ENCODE measurements at regions not wholly inside any gene's neighbourhood (a gene's known extent, or its start where the extent isn't known, plus 50 kb on each side); places are given as distances from the start of the nearest gene placed in this dataset.

DNA sequence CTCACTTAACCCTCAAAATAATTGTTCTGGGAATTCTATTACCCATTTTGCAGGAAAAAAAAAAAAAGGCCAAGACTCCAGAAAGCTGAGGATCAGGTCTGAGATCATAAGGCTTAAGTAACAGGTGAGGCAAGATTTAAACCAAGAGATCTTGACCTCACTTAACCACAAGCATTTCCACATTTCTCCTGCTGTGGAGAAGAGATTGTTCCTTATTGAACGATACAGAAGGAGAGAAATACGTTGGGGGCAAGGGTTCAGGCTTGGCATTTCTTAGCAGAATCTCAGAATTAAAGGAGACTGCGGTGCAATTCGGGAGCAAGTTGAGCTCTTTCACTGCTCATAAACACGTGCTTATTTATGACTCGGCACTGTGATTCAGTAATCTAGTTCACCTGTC is 885.3 kb upstream of the TMEM132C start:
- TF ChIP-seq, protein P1, sequence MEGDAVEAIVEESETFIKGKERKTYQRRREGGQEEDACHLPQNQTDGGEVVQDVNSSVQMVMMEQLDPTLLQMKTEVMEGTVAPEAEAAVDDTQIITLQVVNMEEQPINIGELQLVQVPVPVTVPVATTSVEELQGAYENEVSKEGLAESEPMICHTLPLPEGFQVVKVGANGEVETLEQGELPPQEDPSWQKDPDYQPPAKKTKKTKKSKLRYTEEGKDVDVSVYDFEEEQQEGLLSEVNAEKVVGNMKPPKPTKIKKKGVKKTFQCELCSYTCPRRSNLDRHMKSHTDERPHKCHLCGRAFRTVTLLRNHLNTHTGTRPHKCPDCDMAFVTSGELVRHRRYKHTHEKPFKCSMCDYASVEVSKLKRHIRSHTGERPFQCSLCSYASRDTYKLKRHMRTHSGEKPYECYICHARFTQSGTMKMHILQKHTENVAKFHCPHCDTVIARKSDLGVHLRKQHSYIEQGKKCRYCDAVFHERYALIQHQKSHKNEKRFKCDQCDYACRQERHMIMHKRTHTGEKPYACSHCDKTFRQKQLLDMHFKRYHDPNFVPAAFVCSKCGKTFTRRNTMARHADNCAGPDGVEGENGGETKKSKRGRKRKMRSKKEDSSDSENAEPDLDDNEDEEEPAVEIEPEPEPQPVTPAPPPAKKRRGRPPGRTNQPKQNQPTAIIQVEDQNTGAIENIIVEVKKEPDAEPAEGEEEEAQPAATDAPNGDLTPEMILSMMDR (IDR thresholded peaks at IDR 0.05): no peak
- TF ChIP-seq POLR2A (IDR thresholded peaks at IDR 0.05): no peak
